ENCODE measurements at regions not wholly inside any gene's neighbourhood (a gene's known extent, or its start where the extent isn't known, plus 50 kb on each side); places are given as distances from the start of the nearest gene placed in this dataset.
"Not testable (repeated sequence)": the region's sequence is repeated elsewhere in the genome, so short reads cannot be mapped to it uniquely, and the experiment has no call there.

DNA sequence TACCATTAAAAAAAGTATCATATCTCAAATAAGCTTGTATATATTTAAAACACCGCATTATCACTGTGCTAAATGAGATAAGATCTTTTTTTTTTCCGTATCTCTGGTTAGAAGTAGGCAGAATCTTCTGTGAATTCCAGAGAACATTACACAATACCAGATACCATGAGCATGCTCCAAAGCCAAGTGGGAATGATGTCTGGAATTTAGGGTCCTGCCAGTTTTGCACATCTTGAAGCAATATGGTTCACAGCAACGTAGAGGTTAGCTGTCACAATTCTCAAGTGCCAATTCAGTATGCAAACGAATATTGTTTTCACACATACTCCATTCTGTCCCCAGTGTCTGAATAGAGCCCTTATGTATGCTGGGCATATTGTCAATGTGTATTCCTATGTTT lies 127.5 kb upstream of the NEIL3 start:
- Mint-ChIP-seq H3K27me3 (ENCODE audit: low read depth in 3 of 3) (peaks cover 0 to 2% (median 0%) of the 10 kb centered on the region in 3 donors), H3K4me1 (no peaks in the 10 kb centered on the region), H3K36me3 (no peaks in the 10 kb centered on the region), H3K27ac (no peak overlapping the region), H3K4me3 (no peak overlapping the region), H3K9me3 (peaks cover 0 to 6% (median 4%) of the 10 kb centered on the region in 6 donors)
- no peak for DNase-seq

DNA sequence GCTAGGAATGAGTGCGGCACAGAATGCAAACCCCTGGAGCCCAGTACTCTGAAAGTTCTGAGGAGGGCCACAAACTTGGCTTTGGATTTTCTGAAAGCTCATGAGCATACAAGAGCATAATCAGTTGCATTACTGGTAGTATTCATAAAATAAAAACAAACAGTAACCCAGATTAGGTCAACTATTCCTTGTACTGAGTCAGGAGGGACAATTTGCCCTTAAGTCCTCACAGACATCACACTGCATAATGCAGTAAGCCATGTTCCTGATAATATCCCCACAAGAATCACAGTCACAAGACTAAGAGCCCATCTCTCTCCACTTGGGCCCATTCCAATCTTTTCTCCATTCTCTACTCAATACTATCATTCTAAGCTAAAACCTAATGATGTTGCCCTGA lies 126.9 kb upstream of the NEIL3 start:
- DNase-seq = no peak

DNA sequence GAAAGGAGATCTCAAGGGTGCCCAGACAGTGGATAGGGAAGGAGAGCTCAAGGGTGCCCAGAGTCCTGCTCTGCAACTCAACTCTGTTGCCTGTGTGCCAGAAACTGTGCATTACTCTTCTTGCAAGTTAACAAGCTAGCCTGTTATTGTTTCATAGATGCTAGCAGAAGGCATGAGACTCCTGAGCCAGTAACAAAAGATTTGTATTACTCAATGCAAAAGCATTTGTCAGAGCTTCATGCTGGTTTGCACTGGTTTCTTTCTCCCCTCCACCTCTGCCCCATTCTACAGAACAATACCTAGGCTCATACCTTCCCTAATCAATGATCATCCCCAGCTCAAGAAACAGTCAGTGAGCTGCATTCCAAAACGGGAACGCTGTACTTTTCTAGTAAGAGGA lies 124.5 kb upstream of the NEIL3 start:
- DNase-seq = no peak
- Mint-ChIP-seq H3K27me3 (ENCODE audit: low read depth in 3 of 3) (no peaks in the 10 kb centered on the region), H3K4me1 (no peaks in the 10 kb centered on the region), H3K4me3 (no peak overlapping the region), H3K36me3 (no peaks in the 10 kb centered on the region), H3K9me3 (peaks cover 0 to 3% (median 0%) of the 10 kb centered on the region in 6 donors), H3K27ac (no peak overlapping the region)

More for the DNA sequence above, 126.9 kb upstream of the NEIL3 start:
- Mint-ChIP-seq H3K27ac (no peak overlapping the region), H3K4me3 (no peak overlapping the region), H3K4me1 (no peaks in the 10 kb centered on the region), H3K27me3 (ENCODE audit: low read depth in 3 of 3) (peaks cover 0 to 2% (median 0%) of the 10 kb centered on the region in 3 donors), H3K9me3 (peaks cover 0 to 6% (median 4%) of the 10 kb centered on the region in 6 donors), H3K36me3 (no peaks in the 10 kb centered on the region)

DNA sequence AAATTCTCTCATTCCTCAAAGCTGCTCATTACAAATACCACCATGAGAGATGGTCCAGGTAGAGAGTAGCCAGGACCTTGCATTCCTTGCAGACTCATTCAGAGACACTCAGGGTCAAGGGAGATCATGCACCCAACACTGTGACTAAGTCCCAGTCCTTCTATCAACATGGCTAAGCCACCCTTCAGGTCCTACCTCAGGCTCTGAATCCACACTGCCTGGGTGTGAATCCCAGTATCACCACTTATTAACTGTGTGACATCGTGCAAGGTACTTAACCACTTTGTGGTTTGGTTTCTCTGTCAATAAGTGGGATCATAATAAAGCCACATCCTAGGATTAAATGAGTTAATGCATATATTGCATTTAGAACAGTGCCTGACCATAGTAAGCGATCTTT lies 124.1 kb upstream of the NEIL3 start:
- Mint-ChIP-seq H3K9me3 (no peaks in the 10 kb centered on the region), H3K27me3 (ENCODE audit: low read depth in 3 of 3) (no peaks in the 10 kb centered on the region), H3K27ac (no peak overlapping the region), H3K36me3 (no peaks in the 10 kb centered on the region), H3K4me1 (no peaks in the 10 kb centered on the region), H3K4me3 (no peak overlapping the region)
- DNase-seq = no peak

DNA sequence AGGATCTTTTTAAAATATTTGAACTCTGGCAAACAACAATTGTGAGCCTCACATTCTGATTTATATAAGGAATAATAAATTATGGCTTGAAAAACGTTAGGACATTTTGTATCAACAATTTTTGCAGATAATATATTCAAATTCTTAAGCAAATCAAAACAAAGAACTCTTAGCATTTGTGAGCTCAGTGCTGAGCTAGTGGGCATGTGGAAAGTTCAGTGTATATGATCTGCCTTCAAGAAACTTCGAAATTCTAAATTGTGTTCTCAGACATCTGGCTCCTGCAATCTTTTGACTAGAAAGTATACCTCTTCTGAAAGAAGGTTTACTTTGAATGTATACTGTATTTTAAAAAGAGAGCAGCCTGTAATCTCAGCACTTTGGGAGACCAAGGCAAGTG lies 122.3 kb upstream of the NEIL3 start:
- Mint-ChIP-seq H3K4me3 (no peak overlapping the region), H3K9me3 (peaks cover 0 to 3% (median 0%) of the 10 kb centered on the region in 6 donors), H3K27me3 (ENCODE audit: low read depth in 3 of 3) (peaks cover under 1 to 2% (median under 1%) of the 10 kb centered on the region in 3 donors), H3K36me3 (no peaks in the 10 kb centered on the region), H3K27ac (no peak overlapping the region), H3K4me1 (no peaks in the 10 kb centered on the region)
- no peak for DNase-seq

DNA sequence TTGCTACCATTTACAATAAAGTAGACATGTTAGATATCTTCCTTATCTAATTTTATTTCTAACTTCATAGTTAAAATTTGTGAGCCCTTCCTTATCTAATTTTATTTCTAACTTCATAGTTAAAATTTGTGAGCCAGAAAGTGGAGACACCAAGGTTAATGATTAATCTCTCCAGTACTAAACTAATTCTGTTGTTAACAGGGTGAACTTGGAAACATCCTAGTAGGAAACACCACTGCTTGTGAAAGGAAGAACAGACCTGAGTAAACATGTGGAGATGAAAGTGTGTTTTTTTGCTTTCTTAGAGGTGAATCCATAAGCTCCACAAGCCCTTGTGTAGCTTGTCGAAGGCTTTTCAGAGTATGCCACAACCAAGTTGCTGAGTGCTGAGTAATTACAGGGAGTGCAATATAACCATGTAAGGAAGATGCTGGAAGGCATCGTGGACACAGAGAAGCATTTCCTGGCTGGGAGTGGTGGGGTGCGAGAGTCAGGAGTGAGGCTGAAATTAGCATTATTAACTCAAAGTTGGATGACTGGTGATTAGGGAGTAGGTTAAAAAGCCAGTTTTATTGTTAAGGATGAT lies 118.6 kb upstream of the NEIL3 start:
- no peak for DNase-seq
- H3K9me3 Mint-ChIP-seq = peaks cover 0 to 7% (median 0%) of the 10 kb centered on the region in 6 donors
- H3K36me3 Mint-ChIP-seq = no peaks in the 10 kb centered on the region
- H3K27ac Mint-ChIP-seq = no peak overlapping the region
- H3K4me1 Mint-ChIP-seq = no peaks in the 10 kb centered on the region
- H3K27me3 Mint-ChIP-seq (ENCODE audit: low read depth in 3 of 3) = peaks cover 1 to 2% (median 2%) of the 10 kb centered on the region in 3 donors
- H3K4me3 Mint-ChIP-seq = no peak overlapping the region

DNA sequence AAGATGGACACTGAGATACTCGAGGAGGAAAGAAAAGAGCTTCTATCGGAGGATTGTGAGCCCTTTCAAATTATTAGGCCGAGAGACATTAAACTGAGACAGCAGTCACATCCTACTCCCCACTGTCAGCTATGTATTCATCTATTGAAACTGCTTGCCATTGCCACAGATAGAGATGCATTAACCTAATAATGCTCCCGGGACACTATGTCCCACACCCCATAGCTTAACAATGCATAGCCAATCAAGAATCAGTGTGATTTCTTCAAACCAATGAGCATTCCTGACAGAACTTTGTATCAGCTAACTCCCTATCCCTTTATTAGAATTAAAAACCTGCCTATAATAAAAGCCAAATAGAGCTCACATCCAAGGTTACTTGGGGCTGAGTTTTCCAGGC lies 118.1 kb upstream of the NEIL3 start:
- no peak overlapping the region for H3K4me3 Mint-ChIP-seq
- H3K27me3 Mint-ChIP-seq (ENCODE audit: low read depth in 3 of 3) = peaks cover 1 to 2% (median 2%) of the 10 kb centered on the region in 3 donors
- no peak for DNase-seq
- H3K27ac Mint-ChIP-seq = no peak overlapping the region
- H3K4me1 Mint-ChIP-seq = no peaks in the 10 kb centered on the region
- H3K9me3 Mint-ChIP-seq = peaks cover 0 to 7% (median under 1%) of the 10 kb centered on the region in 6 donors
- H3K36me3 Mint-ChIP-seq = no peaks in the 10 kb centered on the region

DNA sequence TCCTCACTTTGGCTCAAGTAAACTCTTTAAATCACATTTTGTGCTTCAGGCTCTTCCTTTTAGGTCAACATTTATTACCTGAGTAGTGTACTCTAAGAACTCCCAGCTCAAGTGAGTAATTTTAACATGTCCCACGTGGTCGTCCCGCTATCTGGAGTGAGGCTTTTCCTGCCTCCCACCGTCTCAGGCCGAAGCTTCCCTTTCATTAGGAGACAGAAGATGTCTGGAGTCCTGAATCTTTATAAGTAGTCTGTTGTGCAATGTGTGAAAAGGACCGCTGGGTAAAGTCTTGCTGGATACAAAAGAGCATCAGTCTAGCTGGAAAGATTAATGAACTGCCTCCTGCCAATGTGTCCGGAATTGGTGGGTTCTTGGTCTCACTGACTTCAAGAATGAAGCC lies 117.7 kb upstream of the NEIL3 start:
- Mint-ChIP-seq H3K27ac (no peak overlapping the region), H3K4me1 (no peaks in the 10 kb centered on the region), H3K36me3 (no peaks in the 10 kb centered on the region), H3K27me3 (ENCODE audit: low read depth in 3 of 3) (peaks cover 1 to 2% (median 2%) of the 10 kb centered on the region in 3 donors), H3K4me3 (no peak overlapping the region), H3K9me3 (peaks cover 0 to 7% (median 3%) of the 10 kb centered on the region in 6 donors)
- DNase-seq = no peak

DNA sequence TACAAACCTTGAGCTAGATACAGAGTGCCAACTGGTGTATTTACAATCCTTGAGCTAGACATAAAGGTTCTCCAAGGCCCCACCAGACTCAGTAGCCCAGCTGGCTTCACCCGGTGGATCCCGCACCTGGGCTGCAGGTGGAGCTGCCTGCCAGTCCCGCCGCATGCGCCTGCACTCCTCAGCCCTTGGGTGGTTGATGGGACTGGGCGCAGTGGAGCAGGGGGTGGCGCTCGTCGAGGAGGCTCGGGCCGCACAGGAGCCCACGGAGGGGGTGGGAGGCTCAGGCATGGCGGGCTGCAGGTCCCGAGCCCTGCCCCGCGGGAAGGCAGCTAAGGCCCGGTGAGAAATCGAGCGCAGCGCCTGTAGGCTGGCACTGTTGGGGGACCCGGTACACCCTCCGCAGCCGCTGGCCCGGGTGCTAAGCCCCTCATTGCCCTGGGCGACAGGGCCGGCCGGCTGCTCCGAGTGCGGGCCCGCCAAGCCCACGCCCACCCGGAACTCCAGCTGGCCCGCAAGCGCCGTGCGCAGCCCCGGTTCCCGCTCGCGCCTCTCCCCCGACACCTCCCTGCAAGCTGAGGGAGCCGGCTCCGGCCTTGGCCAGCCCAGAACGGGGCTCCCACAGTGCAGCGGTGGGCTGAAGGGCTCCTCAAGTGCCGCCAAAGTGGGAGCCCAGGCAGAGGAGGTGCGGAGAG lies 116.5 kb upstream of the NEIL3 start:
- H3K9me3 Mint-ChIP-seq, H3K27ac Mint-ChIP-seq: not testable (repeated sequence)

DNA sequence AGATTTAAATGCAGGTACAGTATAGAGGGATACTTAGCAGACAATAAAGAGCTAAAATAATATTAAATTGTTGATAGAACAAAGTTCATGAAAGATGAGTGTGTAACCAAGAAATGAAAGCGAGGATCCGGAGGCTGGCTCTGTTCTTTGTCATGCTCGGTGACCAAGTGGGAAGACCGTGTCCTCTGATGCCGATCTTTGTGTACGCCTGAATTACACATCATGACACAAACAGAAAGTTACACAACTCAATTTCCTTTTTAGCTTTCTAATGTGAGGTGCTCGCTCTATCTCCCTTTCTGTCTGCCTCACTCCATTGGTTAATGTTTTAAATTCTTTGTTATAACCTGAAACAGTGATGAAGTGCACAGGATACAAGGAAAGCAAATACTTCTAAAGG lies 114.8 kb upstream of the NEIL3 start:
- no peaks in the 10 kb centered on the region for H3K36me3 Mint-ChIP-seq
- no peak overlapping the region for H3K27ac Mint-ChIP-seq
- no peaks in the 10 kb centered on the region for H3K4me1 Mint-ChIP-seq
- peaks cover 2 to 7% (median 5%) of the 10 kb centered on the region in 6 donors for H3K9me3 Mint-ChIP-seq
- H3K4me3 Mint-ChIP-seq = no peak overlapping the region
- H3K27me3 Mint-ChIP-seq (ENCODE audit: low read depth in 3 of 3) = peaks cover 1 to 5% (median 2%) of the 10 kb centered on the region in 3 donors
- no peak for DNase-seq

More for the DNA sequence above, 116.5 kb upstream of the NEIL3 start:
- H3K4me3 Mint-ChIP-seq; H3K36me3 Mint-ChIP-seq; DNase-seq; H3K4me1 Mint-ChIP-seq; H3K27me3 Mint-ChIP-seq (ENCODE audit: low read depth in 3 of 3): not testable (repeated sequence)

DNA sequence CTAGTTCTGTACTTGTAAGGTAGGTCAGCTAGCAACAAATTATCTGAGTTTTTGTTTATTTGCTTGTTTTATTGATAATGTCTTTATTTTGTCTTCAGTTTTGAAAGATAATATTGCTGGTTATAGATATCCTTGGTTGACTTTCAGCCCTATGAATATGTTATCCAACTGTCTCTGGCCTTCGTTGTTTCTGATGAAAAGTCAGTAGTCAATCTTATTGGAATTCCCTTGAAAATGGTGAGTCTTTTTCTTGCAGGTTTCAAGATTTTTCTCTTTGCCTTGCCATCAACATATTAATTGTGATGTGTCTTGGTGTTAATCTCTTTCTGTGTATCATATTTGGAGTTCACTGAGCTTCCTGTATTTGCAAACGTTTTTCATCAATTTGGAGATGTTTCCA lies 113.1 kb upstream of the NEIL3 start:
- no peaks in the 10 kb centered on the region for H3K4me1 Mint-ChIP-seq
- H3K27me3 Mint-ChIP-seq (ENCODE audit: low read depth in 3 of 3) = peaks cover 1 to 5% (median 2%) of the 10 kb centered on the region in 3 donors
- DNase-seq = no peak
- no peak overlapping the region for H3K27ac Mint-ChIP-seq
- no peak overlapping the region for H3K4me3 Mint-ChIP-seq
- H3K9me3 Mint-ChIP-seq = peaks cover 0 to 6% (median 4%) of the 10 kb centered on the region in 6 donors
- no peaks in the 10 kb centered on the region for H3K36me3 Mint-ChIP-seq

DNA sequence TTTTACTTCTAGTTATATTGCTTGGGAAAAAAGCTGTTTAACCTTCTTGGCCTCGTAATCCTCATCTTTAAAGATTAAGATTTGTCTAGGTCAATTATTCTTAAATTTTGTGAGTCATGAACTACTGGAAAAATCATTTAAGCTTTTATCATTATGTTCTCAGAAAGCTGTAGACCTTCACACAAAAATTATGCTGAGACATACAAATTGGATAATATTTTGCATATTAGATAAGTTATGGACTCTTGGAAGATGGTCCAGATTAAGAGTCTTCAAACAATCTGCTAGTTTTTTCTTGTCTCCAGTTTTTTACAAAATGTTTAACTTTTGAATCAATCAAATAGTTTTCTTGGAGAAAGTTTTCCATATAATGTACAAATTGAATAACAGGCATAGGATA lies 108.1 kb upstream of the NEIL3 start:
- no peak for DNase-seq
- peaks cover 0 to 5% (median 5%) of the 10 kb centered on the region in 6 donors for H3K9me3 Mint-ChIP-seq
- peaks cover 0 to 3% (median 0%) of the 10 kb centered on the region in 3 donors for H3K27me3 Mint-ChIP-seq (ENCODE audit: low read depth in 3 of 3)
- H3K4me1 Mint-ChIP-seq = no peaks in the 10 kb centered on the region
- H3K4me3 Mint-ChIP-seq = no peak overlapping the region
- no peaks in the 10 kb centered on the region for H3K36me3 Mint-ChIP-seq
- H3K27ac Mint-ChIP-seq = no peak overlapping the region

DNA sequence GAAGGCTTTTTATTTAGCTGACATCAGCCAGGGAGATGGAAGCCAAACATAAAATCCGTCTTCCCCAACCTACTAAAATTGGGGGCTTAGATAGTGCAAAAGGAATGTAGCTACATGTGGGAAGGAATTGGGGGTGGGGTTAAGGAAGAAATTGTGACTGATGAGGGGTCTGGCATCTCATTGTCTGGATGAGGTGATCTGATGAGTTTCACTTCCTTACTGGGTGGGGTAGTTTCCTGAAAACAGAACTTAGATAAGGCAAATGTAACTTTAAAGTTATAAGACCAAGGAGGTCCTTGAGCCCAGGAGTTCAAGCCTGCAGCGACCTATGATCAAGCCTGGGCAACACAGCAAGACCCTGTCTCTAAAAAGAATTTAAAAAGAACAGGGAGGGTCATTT lies 105.5 kb upstream of the NEIL3 start:
- Mint-ChIP-seq H3K27me3 (ENCODE audit: low read depth in 3 of 3) (peaks cover 0 to 3% (median 0%) of the 10 kb centered on the region in 3 donors), H3K27ac (no peak overlapping the region), H3K4me1 (no peaks in the 10 kb centered on the region), H3K4me3 (no peak overlapping the region), H3K9me3 (peaks cover 0 to 5% (median 2%) of the 10 kb centered on the region in 6 donors), H3K36me3 (no peaks in the 10 kb centered on the region)
- no peak for DNase-seq

DNA sequence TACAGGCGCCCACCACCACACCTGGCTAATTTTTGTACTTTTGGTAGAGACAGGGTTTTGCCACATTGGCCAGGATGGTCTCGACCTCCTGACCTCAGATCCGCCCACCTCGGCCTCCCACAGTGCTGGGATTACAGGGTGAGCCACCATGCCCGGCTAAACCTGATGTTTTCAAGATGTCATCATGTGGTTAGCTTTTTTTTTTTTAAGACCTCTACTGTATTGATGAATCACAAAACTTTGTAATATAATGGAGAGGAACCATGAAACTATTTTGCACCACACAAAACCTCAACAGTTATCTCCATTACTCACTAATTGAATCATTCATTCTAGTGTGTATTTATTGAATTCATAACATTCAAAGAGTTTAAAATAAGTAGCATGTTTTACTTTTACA lies 94.7 kb upstream of the NEIL3 start:
- no peaks in the 10 kb centered on the region for H3K4me1 Mint-ChIP-seq
- H3K36me3 Mint-ChIP-seq = no peaks in the 10 kb centered on the region
- H3K27me3 Mint-ChIP-seq (ENCODE audit: low read depth in 3 of 3) = peaks cover 0 to 1% (median 0%) of the 10 kb centered on the region in 3 donors
- H3K27ac Mint-ChIP-seq = no peak overlapping the region
- no peak overlapping the region for H3K4me3 Mint-ChIP-seq
- peaks cover 0 to 7% (median 0%) of the 10 kb centered on the region in 6 donors for H3K9me3 Mint-ChIP-seq
- DNase-seq = no peak

DNA sequence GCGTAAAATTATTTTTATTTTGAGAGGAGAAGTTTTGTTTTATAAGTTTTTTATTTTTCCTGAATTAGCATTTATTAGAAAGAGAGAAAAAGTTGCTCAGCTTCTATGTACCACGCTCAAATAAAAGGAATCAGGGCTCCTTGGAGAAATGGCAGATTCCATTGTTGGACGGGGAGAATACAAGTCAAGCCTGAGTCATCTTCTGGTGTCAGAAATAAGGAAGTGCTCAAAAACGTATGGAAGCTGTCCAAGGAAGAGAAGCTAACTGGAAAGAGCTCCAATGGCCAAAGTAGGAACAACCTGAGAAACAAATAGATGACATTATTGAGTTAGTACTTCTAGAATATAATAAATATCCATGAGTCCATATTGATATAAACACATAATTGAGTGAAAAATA lies 89.3 kb upstream of the NEIL3 start:
- Mint-ChIP-seq H3K9me3 (peaks cover 0 to 7% (median 0%) of the 10 kb centered on the region in 6 donors), H3K4me3 (no peak overlapping the region), H3K27me3 (ENCODE audit: low read depth in 3 of 3) (no peaks in the 10 kb centered on the region), H3K4me1 (no peaks in the 10 kb centered on the region), H3K27ac (no peak overlapping the region), H3K36me3 (no peaks in the 10 kb centered on the region)
- DNase-seq = no peak
